ENCODE measurements at regions not wholly inside any gene's neighbourhood (a gene's known extent, or its start where the extent isn't known, plus 50 kb on each side); places are given as distances from the start of the nearest gene placed in this dataset.

DNA sequence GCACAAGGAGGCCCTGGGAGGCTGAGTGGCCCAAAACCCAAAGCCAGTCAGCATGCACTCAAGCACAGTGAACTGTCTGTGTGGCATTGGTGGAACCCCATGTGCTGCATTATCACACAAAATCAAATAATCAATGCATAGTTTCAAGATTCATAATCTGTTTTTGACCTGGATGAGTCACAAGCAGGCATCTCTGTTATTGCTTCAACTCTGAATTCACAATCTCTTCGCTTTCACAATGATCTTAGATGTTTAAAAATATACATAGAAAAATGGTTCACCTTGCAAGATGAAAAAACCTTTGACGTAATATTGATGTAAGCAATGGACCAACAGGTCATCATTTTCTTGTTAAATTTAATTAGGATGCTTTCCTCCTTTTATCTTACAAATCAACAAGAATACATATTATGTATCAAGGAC, 455.4 kb downstream of the IRS2 start:
- Histone ChIP-seq H3K36me3 (no peaks in the 10 kb centered on the region), H3K4me3 (no peak overlapping the region), H3K27me3 (no peaks in the 10 kb centered on the region), H3K9me3 (no peaks in the 10 kb centered on the region), H3K27ac (no peak overlapping the region), H3K4me1 (no peaks in the 10 kb centered on the region)
- intact Hi-C loops (cut with DNase I), result no loop called here
- DNase-seq (ENCODE audit: extremely low spot score in 2 of 2), result no peak
- TF ChIP-seq POLR2AphosphoS5 (IDR thresholded peaks at IDR 0.05; ENCODE audit: insufficient read depth in 1 of 2, low read depth in 1 of 2) (no peak), POLR2A (IDR thresholded peaks at IDR 0.05) (no peak)
- TF ChIP-seq, protein P1, sequence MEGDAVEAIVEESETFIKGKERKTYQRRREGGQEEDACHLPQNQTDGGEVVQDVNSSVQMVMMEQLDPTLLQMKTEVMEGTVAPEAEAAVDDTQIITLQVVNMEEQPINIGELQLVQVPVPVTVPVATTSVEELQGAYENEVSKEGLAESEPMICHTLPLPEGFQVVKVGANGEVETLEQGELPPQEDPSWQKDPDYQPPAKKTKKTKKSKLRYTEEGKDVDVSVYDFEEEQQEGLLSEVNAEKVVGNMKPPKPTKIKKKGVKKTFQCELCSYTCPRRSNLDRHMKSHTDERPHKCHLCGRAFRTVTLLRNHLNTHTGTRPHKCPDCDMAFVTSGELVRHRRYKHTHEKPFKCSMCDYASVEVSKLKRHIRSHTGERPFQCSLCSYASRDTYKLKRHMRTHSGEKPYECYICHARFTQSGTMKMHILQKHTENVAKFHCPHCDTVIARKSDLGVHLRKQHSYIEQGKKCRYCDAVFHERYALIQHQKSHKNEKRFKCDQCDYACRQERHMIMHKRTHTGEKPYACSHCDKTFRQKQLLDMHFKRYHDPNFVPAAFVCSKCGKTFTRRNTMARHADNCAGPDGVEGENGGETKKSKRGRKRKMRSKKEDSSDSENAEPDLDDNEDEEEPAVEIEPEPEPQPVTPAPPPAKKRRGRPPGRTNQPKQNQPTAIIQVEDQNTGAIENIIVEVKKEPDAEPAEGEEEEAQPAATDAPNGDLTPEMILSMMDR (IDR thresholded peaks at IDR 0.05), result no peak

DNA sequence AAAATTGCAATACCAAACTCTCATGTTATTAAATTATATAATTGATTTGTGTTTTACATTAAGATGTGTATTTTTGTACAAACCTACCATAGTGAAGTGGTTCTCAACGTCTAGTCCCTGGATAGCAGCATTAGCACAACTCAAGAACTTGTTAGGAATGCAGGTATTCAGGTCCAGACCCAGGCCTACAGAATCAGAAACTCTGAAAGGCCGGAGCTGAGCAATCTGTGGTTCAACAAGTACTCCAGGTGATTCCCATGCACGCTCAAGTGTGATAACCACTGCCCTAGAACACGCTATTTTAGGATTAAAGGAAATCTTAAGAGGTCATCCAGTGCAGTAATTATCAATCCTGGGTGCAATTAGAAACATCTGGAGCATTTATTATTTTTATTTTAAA, 456.3 kb downstream of the IRS2 start:
- intact Hi-C loops (cut with DNase I), result no loop called here
- no peak for TF ChIP-seq POLR2AphosphoS5 (IDR thresholded peaks at IDR 0.05; ENCODE audit: insufficient read depth in 1 of 2, low read depth in 1 of 2)
- TF ChIP-seq, protein P1 (IDR thresholded peaks at IDR 0.05), result no peak
- no peak for TF ChIP-seq POLR2A (IDR thresholded peaks at IDR 0.05)
- H3K27me3 ChIP-seq, result no peaks in the 10 kb centered on the region
- H3K9me3 ChIP-seq, result no peaks in the 10 kb centered on the region
- H3K4me3 ChIP-seq, result no peak overlapping the region
- H3K36me3 ChIP-seq, result no peaks in the 10 kb centered on the region
- DNase-seq (ENCODE audit: extremely low spot score in 2 of 2), result peak in 1 of 2 donors; percentile 40
- no peak overlapping the region for H3K27ac ChIP-seq
- no peaks in the 10 kb centered on the region for H3K4me1 ChIP-seq

DNA sequence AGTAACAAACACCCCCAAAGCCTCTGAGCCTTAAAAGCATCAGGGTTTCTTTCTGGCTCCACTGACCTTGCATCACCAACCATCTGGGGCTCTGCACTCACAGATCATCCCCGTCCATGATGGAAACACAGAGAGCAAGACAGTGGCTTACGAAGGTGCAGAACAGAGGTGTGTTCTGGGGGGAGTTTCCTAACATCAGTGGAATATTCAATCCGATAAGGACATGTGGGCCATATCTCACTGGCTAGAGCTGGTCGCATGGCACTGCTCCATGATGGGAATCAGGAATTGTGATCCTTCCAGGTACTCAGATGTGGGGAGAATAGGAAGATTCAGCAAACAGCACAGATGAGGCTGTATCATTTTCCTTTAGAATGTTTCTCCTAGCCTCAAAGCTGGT, 457.2 kb downstream of the IRS2 start:
- TF ChIP-seq POLR2AphosphoS5 (IDR thresholded peaks at IDR 0.05; ENCODE audit: insufficient read depth in 1 of 2, low read depth in 1 of 2) (no peak), POLR2A (IDR thresholded peaks at IDR 0.05) (no peak)
- TF ChIP-seq, protein P1 (IDR thresholded peaks at IDR 0.05), result no peak
- H3K4me3 ChIP-seq, result no peak overlapping the region
- H3K36me3 ChIP-seq, result no peaks in the 10 kb centered on the region
- no peaks in the 10 kb centered on the region for H3K9me3 ChIP-seq
- intact Hi-C loops (cut with DNase I), result no loop called here
- no peak overlapping the region for H3K27ac ChIP-seq
- H3K4me1 ChIP-seq, result no peaks in the 10 kb centered on the region
- DNase-seq (ENCODE audit: extremely low spot score in 2 of 2), result peak in 1 of 2 donors; percentile 62
- H3K27me3 ChIP-seq, result no peaks in the 10 kb centered on the region

DNA sequence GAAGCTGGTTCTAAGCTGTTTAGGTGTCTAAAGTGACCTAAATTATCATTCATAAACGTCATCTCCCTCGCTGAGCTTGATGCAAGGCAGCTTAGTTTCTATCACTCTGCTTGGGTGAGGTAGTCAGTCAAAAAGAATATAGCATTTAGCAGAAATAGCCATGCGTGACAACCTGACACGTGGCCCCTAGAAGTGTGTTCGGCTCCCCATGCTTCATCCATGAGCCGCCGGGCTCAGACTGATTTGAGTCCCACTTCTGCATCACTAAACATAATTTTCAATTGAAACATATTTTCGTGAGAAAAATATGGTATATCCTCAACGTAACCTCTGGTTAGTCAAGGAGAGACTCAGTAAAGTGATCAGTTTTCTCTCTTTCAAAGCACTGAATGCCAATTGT, 459.8 kb downstream of the IRS2 start:
- H3K36me3 ChIP-seq, result no peaks in the 10 kb centered on the region
- H3K27ac ChIP-seq, result no peak overlapping the region
- H3K27me3 ChIP-seq, result no peaks in the 10 kb centered on the region
- TF ChIP-seq POLR2A (IDR thresholded peaks at IDR 0.05) (no peak), POLR2AphosphoS5 (IDR thresholded peaks at IDR 0.05; ENCODE audit: insufficient read depth in 1 of 2, low read depth in 1 of 2) (no peak)
- TF ChIP-seq, protein P1 (IDR thresholded peaks at IDR 0.05), result no peak
- intact Hi-C loops (cut with DNase I), result no loop called here
- H3K4me3 ChIP-seq, result no peak overlapping the region
- DNase-seq (ENCODE audit: extremely low spot score in 2 of 2), result no peak
- no peaks in the 10 kb centered on the region for H3K4me1 ChIP-seq
- no peaks in the 10 kb centered on the region for H3K9me3 ChIP-seq

DNA sequence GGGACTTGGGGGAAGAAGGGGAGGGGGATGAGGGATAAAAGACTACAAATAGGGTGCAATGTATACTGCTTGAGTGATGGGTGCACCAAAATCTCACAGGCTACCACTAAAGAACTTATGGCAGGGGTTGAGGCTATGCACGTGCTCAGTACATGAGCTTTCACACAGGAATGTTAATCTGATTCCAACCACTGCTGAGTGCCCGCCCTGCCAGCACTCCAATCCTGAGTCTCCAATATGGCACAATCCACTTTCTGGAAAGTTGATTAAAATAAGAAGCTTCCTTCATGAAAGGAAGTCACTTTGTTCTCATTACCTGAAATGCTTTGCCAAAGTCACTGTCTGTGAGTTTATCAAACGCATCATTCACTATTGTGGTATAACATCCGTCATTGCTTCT, 463.0 kb downstream of the IRS2 start:
- H3K36me3 ChIP-seq, result no peaks in the 10 kb centered on the region
- intact Hi-C loops (cut with DNase I), result no loop called here
- no peak overlapping the region for H3K27ac ChIP-seq
- H3K27me3 ChIP-seq, result no peaks in the 10 kb centered on the region
- H3K4me3 ChIP-seq, result no peak overlapping the region
- H3K4me1 ChIP-seq, result no peaks in the 10 kb centered on the region
- TF ChIP-seq, protein P1 (IDR thresholded peaks at IDR 0.05), result no peak
- TF ChIP-seq POLR2A (IDR thresholded peaks at IDR 0.05), result no peak
- TF ChIP-seq POLR2AphosphoS5 (IDR thresholded peaks at IDR 0.05; ENCODE audit: insufficient read depth in 1 of 2, low read depth in 1 of 2), result no peak
- H3K9me3 ChIP-seq, result no peaks in the 10 kb centered on the region
- DNase-seq (ENCODE audit: extremely low spot score in 2 of 2), result no peak

All from vagina (tissue), 2 donors.